NB4 (cell line): ENCODE measurements at regions not wholly inside any gene's neighbourhood (a gene's known extent, or its start where the extent isn't known, plus 50 kb on each side); places are given as distances from the start of the nearest gene placed in this dataset.

Experiments
- CTCF ChIP-seq: IDR thresholded peaks from one replicate; pipeline ENCODE4 v1.5.1; 2012; ENCODE audit warnings: low read depth, low read length
- POLR2A ChIP-seq: IDR thresholded peaks from 2 replicates; pipeline ENCODE4 v1.6.1; 2011; ENCODE audit warnings: mild to moderate bottlenecking; ENCODE audit not compliant: insufficient read length; ENCODE audit errors: extremely low read depth

DNA sequence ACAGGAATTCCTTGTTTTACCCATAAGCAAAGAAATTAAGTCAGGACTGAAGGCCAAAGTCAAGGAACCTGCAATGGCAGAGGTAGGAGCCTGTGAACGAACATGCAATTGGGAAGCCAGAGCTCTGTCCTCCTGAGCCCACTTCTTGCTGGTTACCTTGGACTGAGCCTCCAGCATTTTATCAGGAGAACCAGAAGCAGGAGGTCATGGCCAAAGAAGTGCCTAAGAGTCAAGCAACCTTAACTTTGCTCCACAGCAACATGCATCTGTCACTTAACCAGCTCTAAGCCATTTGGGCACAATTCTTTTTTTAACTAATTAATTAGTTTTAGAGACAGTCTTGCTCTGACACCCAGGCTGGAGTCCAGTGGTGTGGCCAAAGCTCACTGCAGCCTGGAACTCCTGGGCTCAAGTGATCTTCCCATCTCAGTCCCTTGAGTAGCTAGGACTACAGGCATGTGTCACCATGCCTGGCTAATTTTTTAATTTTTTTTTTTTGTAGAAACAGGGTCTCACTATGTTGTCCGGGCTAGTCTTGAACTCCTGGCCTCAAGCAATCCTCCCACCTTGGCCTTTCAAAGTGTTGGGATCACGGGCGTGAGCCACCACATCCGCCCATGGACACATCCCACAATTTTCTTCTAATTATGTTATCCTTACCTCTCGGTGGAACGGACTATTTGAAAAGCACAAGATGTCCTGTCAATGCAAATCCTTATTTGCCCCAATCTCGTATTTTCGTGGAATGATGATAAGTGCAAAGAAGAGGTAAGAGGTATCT is 334.2 kb downstream of the CD83 start:
- TF ChIP-seq CTCF (no peak), POLR2A (no peak)
